ENCODE measurements at regions not wholly inside any gene's neighbourhood (a gene's known extent, or its start where the extent isn't known, plus 50 kb on each side); places are given as distances from the start of the nearest gene placed in this dataset.

- DNase-seq (ENCODE audit: low read depth, low spot score): no peak
Observed at GRCh38 chr4:138572007-138572406, 329.9 kb upstream of the SLC7A11 start.

- no peak for DNase-seq (ENCODE audit: low read depth, low spot score)
Observed at GRCh38 chr4:138567696-138568095, 325.5 kb upstream of the SLC7A11 start.

GRCh38 chr4:138565576-138565975 lies 323.4 kb upstream of the SLC7A11 start:
- no peak for DNase-seq (ENCODE audit: low read depth, low spot score)

GRCh38 chr4:138562544-138562991 lies 320.4 kb upstream of the SLC7A11 start:
- no peak for DNase-seq (ENCODE audit: low read depth, low spot score)

- DNase-seq (ENCODE audit: low read depth, low spot score): no peak
Observed at GRCh38 chr4:138561906-138562305, 319.8 kb upstream of the SLC7A11 start.

- DNase-seq (ENCODE audit: low read depth, low spot score): no peak
Observed at GRCh38 chr4:138561276-138561880, 319.2 kb upstream of the SLC7A11 start.

GRCh38 chr4:138560448-138560847 lies 318.3 kb upstream of the SLC7A11 start:
- DNase-seq (ENCODE audit: low read depth, low spot score): no peak

GRCh38 chr4:138558886-138559285 lies 316.7 kb upstream of the SLC7A11 start:
- no peak for DNase-seq (ENCODE audit: low read depth, low spot score)

GRCh38 chr4:138555584-138555983 lies 313.4 kb upstream of the SLC7A11 start:
- DNase-seq (ENCODE audit: low read depth, low spot score): no peak

- DNase-seq (ENCODE audit: low read depth, low spot score): no peak
Observed at GRCh38 chr4:138555108-138555507, 313.0 kb upstream of the SLC7A11 start.

GRCh38 chr4:138553001-138553845 lies 311.1 kb upstream of the SLC7A11 start:
- DNase-seq (ENCODE audit: low read depth, low spot score): no peak

- no peak for DNase-seq (ENCODE audit: low read depth, low spot score)
Observed at GRCh38 chr4:138542191-138542776, 300.1 kb upstream of the SLC7A11 start.

GRCh38 chr4:138540056-138540800 lies 298.1 kb upstream of the SLC7A11 start:
- DNase-seq (ENCODE audit: low read depth, low spot score): no peak

GRCh38 chr4:138538743-138539142 lies 296.6 kb upstream of the SLC7A11 start:
- DNase-seq (ENCODE audit: low read depth, low spot score): no peak

- no peak for DNase-seq (ENCODE audit: low read depth, low spot score)
Observed at GRCh38 chr4:138537731-138538490, 295.8 kb upstream of the SLC7A11 start.

- no peak for DNase-seq (ENCODE audit: low read depth, low spot score)
Observed at GRCh38 chr4:138535316-138535715, 293.2 kb upstream of the SLC7A11 start.

- no peak for DNase-seq (ENCODE audit: low read depth, low spot score)
Observed at GRCh38 chr4:138522366-138522765, 280.2 kb upstream of the SLC7A11 start.

- DNase-seq (ENCODE audit: low read depth, low spot score): no peak
Observed at GRCh38 chr4:138521809-138522208, 279.7 kb upstream of the SLC7A11 start.

- DNase-seq (ENCODE audit: low read depth, low spot score): no peak
Observed at GRCh38 chr4:138519436-138519835, 277.3 kb upstream of the SLC7A11 start.

- no peak for DNase-seq (ENCODE audit: low read depth, low spot score)
Observed at GRCh38 chr4:138513535-138513934, 271.4 kb upstream of the SLC7A11 start.

GRCh38 chr4:138512756-138513155 lies 270.6 kb upstream of the SLC7A11 start:
- DNase-seq (ENCODE audit: low read depth, low spot score): no peak
